ENCODE measurements at regions not wholly inside any gene's neighbourhood (a gene's known extent, or its start where the extent isn't known, plus 50 kb on each side); places are given as distances from the start of the nearest gene placed in this dataset.

GRCh38 chr7:30223896-30224295, 60.5 kb upstream of the ZNRF2 start:
- TF ChIP-seq, protein P1, sequence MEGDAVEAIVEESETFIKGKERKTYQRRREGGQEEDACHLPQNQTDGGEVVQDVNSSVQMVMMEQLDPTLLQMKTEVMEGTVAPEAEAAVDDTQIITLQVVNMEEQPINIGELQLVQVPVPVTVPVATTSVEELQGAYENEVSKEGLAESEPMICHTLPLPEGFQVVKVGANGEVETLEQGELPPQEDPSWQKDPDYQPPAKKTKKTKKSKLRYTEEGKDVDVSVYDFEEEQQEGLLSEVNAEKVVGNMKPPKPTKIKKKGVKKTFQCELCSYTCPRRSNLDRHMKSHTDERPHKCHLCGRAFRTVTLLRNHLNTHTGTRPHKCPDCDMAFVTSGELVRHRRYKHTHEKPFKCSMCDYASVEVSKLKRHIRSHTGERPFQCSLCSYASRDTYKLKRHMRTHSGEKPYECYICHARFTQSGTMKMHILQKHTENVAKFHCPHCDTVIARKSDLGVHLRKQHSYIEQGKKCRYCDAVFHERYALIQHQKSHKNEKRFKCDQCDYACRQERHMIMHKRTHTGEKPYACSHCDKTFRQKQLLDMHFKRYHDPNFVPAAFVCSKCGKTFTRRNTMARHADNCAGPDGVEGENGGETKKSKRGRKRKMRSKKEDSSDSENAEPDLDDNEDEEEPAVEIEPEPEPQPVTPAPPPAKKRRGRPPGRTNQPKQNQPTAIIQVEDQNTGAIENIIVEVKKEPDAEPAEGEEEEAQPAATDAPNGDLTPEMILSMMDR (IDR thresholded peaks at IDR 0.05; ENCODE audit: insufficient read depth, low read length, poor library complexity, severe bottlenecking) = no peak
- no peak for TF ChIP-seq EZH2phosphoT487 (conservative IDR thresholded peaks at IDR 0.05; ENCODE audit: low read length)
